ENCODE measurements at regions not wholly inside any gene's neighbourhood (a gene's known extent, or its start where the extent isn't known, plus 50 kb on each side); places are given as distances from the start of the nearest gene placed in this dataset.
A peak's percentile ranks its signal among the peaks of the same experiment; 100 is the strongest.

- H3K27ac ChIP-seq, result no peak overlapping the region
- H3K36me3 ChIP-seq, result no peaks in the 10 kb centered on the region
- H3K4me1 ChIP-seq, result no peaks in the 10 kb centered on the region
- 81 to 96% (median 89%) methylated on average over 3 of the region's 3 CpGs for WGBS, 5 donors
- H3K4me3 ChIP-seq, result no peak overlapping the region
- no peak for TF ChIP-seq CTCF (IDR thresholded peaks at IDR 0.05 in 8 of 11, conservative IDR thresholded peaks at IDR 0.05 in 3 of 11)
- no peak for TF ChIP-seq POLR2AphosphoS5 (IDR thresholded peaks at IDR 0.05)
- TF ChIP-seq POLR2A (IDR thresholded peaks at IDR 0.05), result no peak
- no peak for DNase-seq
- intact Hi-C loops (cut with DNase I; ENCODE audit: low total_unique reads), result no loop called here
- no peaks in the 10 kb centered on the region for H3K9me3 ChIP-seq
- peaks cover 0 to 27% (median 3%) of the 10 kb centered on the region in 7 donors for H3K27me3 ChIP-seq (replicated peaks in 1 of 7)
These were observed 50.8 kb upstream of the ELF5 start for GRCh38 chr11:34564406-34564805.

- TF ChIP-seq POLR2AphosphoS5 (IDR thresholded peaks at IDR 0.05) (no peak), CTCF (IDR thresholded peaks at IDR 0.05 in 8 of 11, conservative IDR thresholded peaks at IDR 0.05 in 3 of 11) (no peak), POLR2A (IDR thresholded peaks at IDR 0.05) (no peak)
- no peak overlapping the region for H3K4me3 ChIP-seq
- no peak overlapping the region for H3K27ac ChIP-seq
- no peaks in the 10 kb centered on the region for H3K4me1 ChIP-seq
- 19 to 57% (median 45%) methylated on average over 2 of the region's 2 CpGs for WGBS, 5 donors
- H3K36me3 ChIP-seq, result no peaks in the 10 kb centered on the region
- no peaks in the 10 kb centered on the region for H3K9me3 ChIP-seq
- no peak for DNase-seq
- H3K27me3 ChIP-seq (replicated peaks in 1 of 7), result peaks cover 0 to 25% (median 3%) of the 10 kb centered on the region in 7 donors
- intact Hi-C loops (cut with DNase I; ENCODE audit: low total_unique reads), result no loop called here
These were observed 51.2 kb upstream of the ELF5 start for GRCh38 chr11:34564807-34565241.

GRCh38 chr11:34565417-34566207 is 52.0 kb upstream of the ELF5 start:
- H3K27ac ChIP-seq, result no peak overlapping the region
- no peak for DNase-seq
- H3K36me3 ChIP-seq, result no peaks in the 10 kb centered on the region
- peak in 4 of 11 experiments; percentile 17 to 27 (median 22) for TF ChIP-seq CTCF (IDR thresholded peaks at IDR 0.05 in 8 of 11, conservative IDR thresholded peaks at IDR 0.05 in 3 of 11)
- no peak for TF ChIP-seq POLR2A (IDR thresholded peaks at IDR 0.05)
- intact Hi-C loops (cut with DNase I; ENCODE audit: low total_unique reads), result no loop called here
- no peak overlapping the region for H3K4me3 ChIP-seq
- no peaks in the 10 kb centered on the region for H3K9me3 ChIP-seq
- 68 to 86% (median 74%) methylated on average over 2 of the region's 2 CpGs for WGBS, 5 donors
- H3K27me3 ChIP-seq (replicated peaks in 1 of 7), result peaks cover 0 to 33% (median 2%) of the 10 kb centered on the region in 7 donors
- no peaks in the 10 kb centered on the region for H3K4me1 ChIP-seq

GRCh38 chr11:34566208-34566551 is 52.6 kb upstream of the ELF5 start:
- 76 to 91% (median 85%) methylated on average over 3 of the region's 3 CpGs for WGBS, 5 donors
- no peak for TF ChIP-seq POLR2A (IDR thresholded peaks at IDR 0.05)
- no peak for TF ChIP-seq CTCF (IDR thresholded peaks at IDR 0.05 in 8 of 11, conservative IDR thresholded peaks at IDR 0.05 in 3 of 11)
- TF ChIP-seq POLR2AphosphoS5 (IDR thresholded peaks at IDR 0.05), result no peak
- no peak for DNase-seq
- Histone ChIP-seq H3K36me3 (no peaks in the 10 kb centered on the region), H3K27me3 (replicated peaks in 1 of 7) (peaks cover 0 to 32% (median 0%) of the 10 kb centered on the region in 7 donors), H3K27ac (no peak overlapping the region), H3K9me3 (no peaks in the 10 kb centered on the region), H3K4me1 (no peaks in the 10 kb centered on the region), H3K4me3 (no peak overlapping the region)
- intact Hi-C loops (cut with DNase I; ENCODE audit: low total_unique reads), result no loop called here
